OCI-LY7 (cell line): ENCODE measurements at regions not wholly inside any gene's neighbourhood (a gene's known extent, or its start where the extent isn't known, plus 50 kb on each side); places are given as distances from the start of the nearest gene placed in this dataset.
"Not testable (repeated sequence)": the region's sequence is repeated elsewhere in the genome, so short reads cannot be mapped to it uniquely, and the experiment has no call there.

Experiments
- BruUV-seq: library from RNA; stranded (reverse); fragments of 400-500 nt; replicated peaks from 2 replicates; lab custom pipeline; 2021; lab: Mats Ljungman, UMichigan
- CTCF ChIA-PET: fragments of 300-600 bp; sonication (Branson Sonifier 250); formaldehyde crosslinking; loops from one replicate; lab custom pipeline; 2022; ENCODE audit warnings: antibody characterized with exemption; ENCODE audit not compliant: unreplicated experiment; lab: Charles Lee
- POLR2A ChIA-PET: fragments of 300-600 bp; sonication (Branson Sonifier 250); formaldehyde crosslinking; loops from one replicate; lab custom pipeline; 2022; ENCODE audit warnings: antibody characterized with exemption; lab: Charles Lee
- DNase-seq: peaks from one replicate; pipeline ENCODE4 v3.0.0-alpha.2; 2015; ENCODE audit warnings: low spot score
- H2AFZ ChIP-seq: fragments of 200-600 bp; sonication (generic), shearing (Covaris generic); 2 replicates; pipeline ENCODE4 v1.6.1; 2014; ENCODE audit warnings: mild to moderate bottlenecking, antibody characterized with exemption, low read length, moderate library complexity
- H3K27ac ChIP-seq: fragments of 200-600 bp; sonication (generic); 2 replicates; pipeline ENCODE4 v1.5.1; 2014; ENCODE audit warnings: mixed run types, low read depth, mild to moderate bottlenecking, moderate library complexity, low read length, inconsistent platforms; ENCODE audit not compliant: poor library complexity, severe bottlenecking
- H3K36me3 ChIP-seq: fragments of 200-600 bp; sonication (generic); 2 replicates; pipeline ENCODE4 v1.6.1; 2014; ENCODE audit warnings: mild to moderate bottlenecking, antibody characterized with exemption, low read length, moderate library complexity, mixed read lengths; ENCODE audit not compliant: insufficient read depth
- H3K4me1 ChIP-seq: fragments of 200-600 bp; sonication (generic); 2 replicates; pipeline ENCODE4 v1.5.1; 2014; ENCODE audit warnings: mild to moderate bottlenecking, low read length; ENCODE audit not compliant: insufficient read depth, poor library complexity, severe bottlenecking
- H3K4me2 ChIP-seq: fragments of 200-600 bp; sonication (generic); 2 replicates; pipeline ENCODE4 v1.6.1; 2014; ENCODE audit warnings: mild to moderate bottlenecking, low read length
- H3K4me3 ChIP-seq: fragments of 200-600 bp; sonication (generic); 2 replicates; pipeline ENCODE4 v1.5.1; 2014; ENCODE audit warnings: mild to moderate bottlenecking, low read depth, low read length; ENCODE audit not compliant: poor library complexity, severe bottlenecking
- H3K79me2 ChIP-seq: fragments of 200-600 bp; sonication (generic); 2 replicates; pipeline ENCODE4 v1.6.1; 2016; ENCODE audit warnings: low read depth, mild to moderate bottlenecking, low read length, moderate library complexity, mixed read lengths; ENCODE audit not compliant: insufficient read depth
- H3K9me2 ChIP-seq: fragments of 200-600 bp; sonication (generic); 2 replicates; pipeline ENCODE4 v1.6.1; 2016; ENCODE audit warnings: mild to moderate bottlenecking, low read length, mixed read lengths; ENCODE audit not compliant: insufficient read depth
- H3K9me3 ChIP-seq: fragments of 200-600 bp; sonication (generic); 2 replicates; pipeline ENCODE4 v1.6.1; 2014; ENCODE audit warnings: mild to moderate bottlenecking, mixed run types, low read length, mixed read lengths
- H4K20me1 ChIP-seq: fragments of 200-600 bp; sonication (generic); 2 replicates; pipeline ENCODE4 v1.6.1; 2014; ENCODE audit warnings: mild to moderate bottlenecking, antibody characterized with exemption, low read length, moderate library complexity, mixed read lengths; ENCODE audit not compliant: insufficient read depth
- EZH2phosphoT487 ChIP-seq: fragments of 200-600 bp; sonication (generic); IDR thresholded peaks from 2 replicates; pipeline ENCODE4 v1.6.1; 2018; ENCODE audit warnings: low read depth, borderline replicate concordance, mild to moderate bottlenecking, mixed run types, antibody characterized with exemption, low read length, moderate library complexity, mixed read lengths
- intact Hi-C: fragments of 100-400 bp; cut with micrococcal nuclease; formaldehyde crosslinking; loops from one replicate; pipeline ENCODE4 v1.10.0; 2022; ENCODE audit not compliant: unreplicated experiment
- TF ChIP-seq, protein P1 (sequence below): fragments of 200-600 bp; sonication (generic); conservative IDR thresholded peaks from 2 replicates; pipeline ENCODE4 v1.5.1; 2014; ENCODE audit warnings: mild to moderate bottlenecking, antibody characterized with exemption, low read length, moderate library complexity, mixed read lengths

GRCh38 chr2:149690825-149691224, 103.2 kb upstream of the MMADHC start:
- H3K79me2 ChIP-seq: no peaks in the 10 kb centered on the region
- no peaks in the 10 kb centered on the region for H3K9me3 ChIP-seq
- ChIA-PET POLR2A (no interaction called here), CTCF (no interaction called here)
- H3K27ac ChIP-seq: no peak overlapping the region
- H3K4me2 ChIP-seq: no peak overlapping the region
- intact Hi-C loops: no loop called here
- no peaks in the 10 kb centered on the region for H3K9me2 ChIP-seq
- H3K4me3 ChIP-seq: no peak overlapping the region
- BruUV-seq: no TSS peak
- H3K36me3 ChIP-seq: no peaks in the 10 kb centered on the region
- TF ChIP-seq, protein P1, sequence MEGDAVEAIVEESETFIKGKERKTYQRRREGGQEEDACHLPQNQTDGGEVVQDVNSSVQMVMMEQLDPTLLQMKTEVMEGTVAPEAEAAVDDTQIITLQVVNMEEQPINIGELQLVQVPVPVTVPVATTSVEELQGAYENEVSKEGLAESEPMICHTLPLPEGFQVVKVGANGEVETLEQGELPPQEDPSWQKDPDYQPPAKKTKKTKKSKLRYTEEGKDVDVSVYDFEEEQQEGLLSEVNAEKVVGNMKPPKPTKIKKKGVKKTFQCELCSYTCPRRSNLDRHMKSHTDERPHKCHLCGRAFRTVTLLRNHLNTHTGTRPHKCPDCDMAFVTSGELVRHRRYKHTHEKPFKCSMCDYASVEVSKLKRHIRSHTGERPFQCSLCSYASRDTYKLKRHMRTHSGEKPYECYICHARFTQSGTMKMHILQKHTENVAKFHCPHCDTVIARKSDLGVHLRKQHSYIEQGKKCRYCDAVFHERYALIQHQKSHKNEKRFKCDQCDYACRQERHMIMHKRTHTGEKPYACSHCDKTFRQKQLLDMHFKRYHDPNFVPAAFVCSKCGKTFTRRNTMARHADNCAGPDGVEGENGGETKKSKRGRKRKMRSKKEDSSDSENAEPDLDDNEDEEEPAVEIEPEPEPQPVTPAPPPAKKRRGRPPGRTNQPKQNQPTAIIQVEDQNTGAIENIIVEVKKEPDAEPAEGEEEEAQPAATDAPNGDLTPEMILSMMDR: no peak
- no peak for TF ChIP-seq EZH2phosphoT487
- H4K20me1 ChIP-seq: no peaks in the 10 kb centered on the region
- no peak overlapping the region for H2AFZ ChIP-seq
- no peaks in the 10 kb centered on the region for H3K4me1 ChIP-seq
- no peak for DNase-seq

DNA sequence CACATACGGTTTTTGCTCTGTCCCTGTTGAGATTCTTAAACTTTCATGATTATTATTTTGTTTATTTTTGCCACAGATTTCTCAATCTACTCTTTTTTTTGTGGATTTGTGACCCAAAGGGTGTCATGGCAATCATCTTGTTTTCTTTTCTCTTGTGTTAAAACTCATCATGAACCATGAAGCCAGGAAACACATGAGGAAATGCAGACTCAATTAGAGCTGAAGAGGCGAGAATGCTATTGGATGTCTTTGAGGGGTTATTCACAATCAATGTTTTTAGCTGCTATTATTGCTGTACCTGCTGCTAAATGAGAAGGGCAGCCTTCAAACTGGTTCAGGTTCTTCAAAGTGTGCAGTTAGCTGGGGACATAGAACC, 99.5 kb upstream of the MMADHC start:
- CTCF ChIA-PET: no interaction called here
- no peaks in the 10 kb centered on the region for H3K9me2 ChIP-seq
- H4K20me1 ChIP-seq: no peaks in the 10 kb centered on the region
- no peak overlapping the region for H3K4me2 ChIP-seq
- DNase-seq: no peak
- no TSS peak for BruUV-seq
- POLR2A ChIA-PET: interaction anchor here (1.0 kb wide), 1 partner anchor 14 kb away, joined by 3 read pairs; no protein-coding TSS in a partner anchor
- no peak overlapping the region for H3K27ac ChIP-seq
- H3K79me2 ChIP-seq: no peaks in the 10 kb centered on the region
- intact Hi-C loops: no loop called here
- H3K36me3 ChIP-seq: no peaks in the 10 kb centered on the region
- no peaks in the 10 kb centered on the region for H3K4me1 ChIP-seq
- no peaks in the 10 kb centered on the region for H3K9me3 ChIP-seq
- no peak for TF ChIP-seq EZH2phosphoT487
- TF ChIP-seq, protein P1: no peak
- no peak overlapping the region for H2AFZ ChIP-seq
- H3K4me3 ChIP-seq: no peak overlapping the region

- Histone ChIP-seq H3K79me2 (no peaks in the 10 kb centered on the region), H3K36me3 (no peaks in the 10 kb centered on the region), H3K9me3 (no peaks in the 10 kb centered on the region), H3K4me3 (no peak overlapping the region), H3K9me2 (no peaks in the 10 kb centered on the region), H3K4me1 (no peaks in the 10 kb centered on the region), H4K20me1 (no peaks in the 10 kb centered on the region), H3K27ac (no peak overlapping the region), H3K4me2 (no peak overlapping the region), H2AFZ (no peak overlapping the region)
- DNase-seq: no peak
- POLR2A ChIA-PET: no interaction called here
- intact Hi-C loops: no loop called here
- TF ChIP-seq, protein P1: no peak
- TF ChIP-seq EZH2phosphoT487: no peak
- BruUV-seq: no TSS peak
- CTCF ChIA-PET: no interaction called here
These were observed 98.8 kb upstream of the MMADHC start for GRCh38 chr2:149686136-149687051.

DNA sequence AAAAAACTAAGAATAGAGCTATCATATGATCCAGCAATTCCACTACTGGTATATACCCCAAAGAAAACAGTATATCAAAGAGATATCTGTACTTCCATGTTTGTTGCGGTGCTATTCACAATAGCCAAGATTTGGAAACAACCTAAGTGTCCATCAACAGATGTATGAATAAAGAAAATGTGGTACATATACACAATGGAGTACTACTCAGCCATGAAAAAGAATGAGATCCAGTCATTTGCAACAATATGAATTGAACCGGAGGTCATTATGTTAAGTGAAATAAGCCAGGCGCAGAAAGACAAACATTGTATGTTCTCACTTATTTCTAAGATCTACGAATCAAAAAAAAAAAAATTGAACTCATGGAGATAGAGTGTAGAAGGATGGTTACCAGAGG, 97.8 kb upstream of the MMADHC start:
- DNase-seq, CTCF ChIA-PET, H4K20me1 ChIP-seq, H3K9me2 ChIP-seq, intact Hi-C loops, H3K79me2 ChIP-seq, H2AFZ ChIP-seq, H3K9me3 ChIP-seq, H3K36me3 ChIP-seq, H3K4me1 ChIP-seq, H3K27ac ChIP-seq, H3K4me3 ChIP-seq, BruUV-seq, H3K4me2 ChIP-seq: not testable (repeated sequence)
- POLR2A ChIA-PET: interaction anchor here (0.6 kb wide), 1 partner anchor 35 kb away, joined by 3 read pairs; no protein-coding TSS in a partner anchor
